ENCODE measurements at regions not wholly inside any gene's neighbourhood (a gene's known extent, or its start where the extent isn't known, plus 50 kb on each side); places are given as distances from the start of the nearest gene placed in this dataset.

GRCh38 chr6:75546381-75546780, 52.8 kb upstream of the FILIP1 start:
- FAIRE-seq (no peak), DNase-seq (ENCODE audit: low spot score) (peak; percentile 25)

DNA sequence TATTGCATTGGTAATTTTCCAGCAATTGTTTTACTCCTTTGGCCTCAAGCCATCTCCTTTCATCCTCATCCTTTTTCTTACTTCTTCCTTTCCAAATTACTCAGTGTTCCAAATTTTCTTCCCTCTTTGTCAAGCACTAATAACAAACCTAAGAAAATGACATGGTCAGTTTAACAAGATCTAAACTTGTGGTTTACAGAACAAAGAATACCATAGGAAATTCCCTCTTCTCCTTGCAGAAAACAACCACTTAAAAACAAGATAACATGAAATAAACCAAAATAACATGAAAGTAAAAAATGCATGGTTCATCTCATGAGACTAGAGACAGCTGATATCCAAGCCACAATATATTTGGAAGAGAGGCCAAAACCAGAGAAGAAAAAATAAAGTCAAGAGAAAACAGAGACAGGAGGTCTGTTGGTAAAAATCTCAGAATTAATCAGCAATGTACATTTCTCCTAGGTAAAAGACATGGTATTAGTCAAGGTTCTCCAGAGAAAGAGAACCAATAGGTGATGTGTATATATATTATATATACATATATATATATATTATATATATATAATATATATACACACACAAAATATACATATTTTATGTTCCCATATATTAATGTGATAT, 51.0 kb upstream of the SENP6 start:
- FAIRE-seq (no peak), DNase-seq (ENCODE audit: low spot score) (no peak)

- DNase-seq (ENCODE audit: low spot score) (no peak), FAIRE-seq (no peak)
Measured at GRCh38 chr6:75551367-75551952, 50.2 kb upstream of the SENP6 start.

Measured in urothelium cell line (cell line).